Loucy (cell line): ENCODE measurements at regions not wholly inside any gene's neighbourhood (a gene's known extent, or its start where the extent isn't known, plus 50 kb on each side); places are given as distances from the start of the nearest gene placed in this dataset.

ENCODE experiments used
- H2AFZ ChIP-seq: fragments of 200-600 bp; sonication (generic); 2 replicates; pipeline ENCODE4 v1.6.0; 2016; ENCODE audit warnings: antibody characterized with exemption, mild to moderate bottlenecking, low read length, moderate library complexity
- H3F3A ChIP-seq: fragments of 200-600 bp; 2 replicates; pipeline ENCODE4 v1.6.0; 2016; ENCODE audit warnings: antibody characterized with exemption, low read depth, mild to moderate bottlenecking
- H3K27me3 ChIP-seq: fragments of 200-600 bp; sonication (generic); 2 replicates; pipeline ENCODE4 v1.6.1; 2014; ENCODE audit warnings: low read length, mild to moderate bottlenecking; ENCODE audit not compliant: insufficient read depth, poor library complexity, severe bottlenecking
- H3K36me3 ChIP-seq: fragments of 200-600 bp; sonication (generic); 2 replicates; pipeline ENCODE4 v1.6.1; 2016; ENCODE audit warnings: low read length; ENCODE audit not compliant: insufficient read depth
- H3K4me1 ChIP-seq: fragments of 200-600 bp; sonication (generic); 2 replicates; pipeline ENCODE4 v1.5.1; 2014; ENCODE audit warnings: low read length, mild to moderate bottlenecking; ENCODE audit not compliant: insufficient read depth, poor library complexity, severe bottlenecking
- H3K4me2 ChIP-seq: fragments of 200-600 bp; sonication (generic); 2 replicates; pipeline ENCODE4 v1.6.0; 2014; ENCODE audit warnings: antibody characterized with exemption, low read length, low read depth, mild to moderate bottlenecking; ENCODE audit not compliant: poor library complexity, severe bottlenecking
- H3K4me3 ChIP-seq: fragments of 200-600 bp; sonication (generic); 2 replicates; pipeline ENCODE4 v1.5.1; 2014; ENCODE audit warnings: low read length, mild to moderate bottlenecking, mixed read lengths; ENCODE audit not compliant: poor library complexity, severe bottlenecking
- H3K79me2 ChIP-seq: fragments of 200-600 bp; sonication (generic); 2 replicates; pipeline ENCODE4 v1.6.1; 2014; ENCODE audit warnings: low read length; ENCODE audit not compliant: insufficient read depth
- H3K9ac ChIP-seq: fragments of 200-600 bp; sonication (generic); 2 replicates; pipeline ENCODE4 v1.6.0; 2014; ENCODE audit warnings: mild to moderate bottlenecking, low read depth, low read length, moderate library complexity; ENCODE audit not compliant: poor library complexity, severe bottlenecking
- H3K9me2 ChIP-seq: fragments of 200-600 bp; sonication (generic); replicated peaks from 2 replicates; pipeline ENCODE4 v1.6.1; 2016; ENCODE audit warnings: low read depth, low read length, mixed read lengths
- H3K9me3 ChIP-seq: fragments of 200-600 bp; sonication (generic); 2 replicates; pipeline ENCODE4 v1.6.1; 2014; ENCODE audit warnings: mild to moderate bottlenecking, antibody characterized with exemption, low read length, low read depth; ENCODE audit not compliant: insufficient read depth
- H4K20me1 ChIP-seq: fragments of 200-600 bp; sonication (generic); 2 replicates; pipeline ENCODE4 v1.6.0; 2014; ENCODE audit warnings: antibody characterized with exemption, low read length, mild to moderate bottlenecking; ENCODE audit not compliant: insufficient read depth, poor library complexity, severe bottlenecking
- EZH2phosphoT487 ChIP-seq: fragments of 200-600 bp; IDR thresholded peaks from 2 replicates; pipeline ENCODE4 v1.6.1; 2018; ENCODE audit warnings: antibody characterized with exemption, mild to moderate bottlenecking, moderate library complexity, borderline replicate concordance
- TF ChIP-seq, protein P1 (sequence below): fragments of 200-600 bp; sonication (generic); conservative IDR thresholded peaks from 2 replicates; pipeline ENCODE4 v1.5.1; 2014; ENCODE audit warnings: mild to moderate bottlenecking, antibody characterized with exemption, low read length

DNA sequence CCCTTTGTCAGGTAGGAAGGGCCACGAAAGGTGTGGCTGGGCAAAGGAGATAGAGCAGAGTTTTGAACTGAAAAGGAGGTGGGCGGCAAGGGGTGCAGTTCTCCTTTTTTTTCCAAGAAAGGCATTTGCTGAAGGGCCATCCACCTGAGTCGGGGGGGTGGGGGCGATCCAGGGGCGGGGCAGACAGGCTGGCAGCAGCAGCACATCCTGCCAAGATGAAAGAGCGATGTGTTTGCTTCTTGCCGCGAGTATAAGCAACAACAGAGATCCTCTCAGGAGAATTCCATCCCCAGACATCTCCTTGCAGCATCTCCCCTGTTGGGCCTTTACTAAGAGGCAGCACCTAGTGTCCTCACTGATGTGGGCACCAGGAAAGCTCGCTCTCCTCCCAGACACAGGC lies 516.5 kb downstream of the CD83 start:
- no peaks in the 10 kb centered on the region for H3K9me3 ChIP-seq
- no peak overlapping the region for H2AFZ ChIP-seq
- no peaks in the 10 kb centered on the region for H3K27me3 ChIP-seq
- H3F3A ChIP-seq: no peaks in the 10 kb centered on the region
- no peak overlapping the region for H3K4me3 ChIP-seq
- peaks cover 36% of the 10 kb centered on the region for H3K4me1 ChIP-seq
- no peaks in the 10 kb centered on the region for H3K79me2 ChIP-seq
- no peak for TF ChIP-seq EZH2phosphoT487
- TF ChIP-seq, protein P1, sequence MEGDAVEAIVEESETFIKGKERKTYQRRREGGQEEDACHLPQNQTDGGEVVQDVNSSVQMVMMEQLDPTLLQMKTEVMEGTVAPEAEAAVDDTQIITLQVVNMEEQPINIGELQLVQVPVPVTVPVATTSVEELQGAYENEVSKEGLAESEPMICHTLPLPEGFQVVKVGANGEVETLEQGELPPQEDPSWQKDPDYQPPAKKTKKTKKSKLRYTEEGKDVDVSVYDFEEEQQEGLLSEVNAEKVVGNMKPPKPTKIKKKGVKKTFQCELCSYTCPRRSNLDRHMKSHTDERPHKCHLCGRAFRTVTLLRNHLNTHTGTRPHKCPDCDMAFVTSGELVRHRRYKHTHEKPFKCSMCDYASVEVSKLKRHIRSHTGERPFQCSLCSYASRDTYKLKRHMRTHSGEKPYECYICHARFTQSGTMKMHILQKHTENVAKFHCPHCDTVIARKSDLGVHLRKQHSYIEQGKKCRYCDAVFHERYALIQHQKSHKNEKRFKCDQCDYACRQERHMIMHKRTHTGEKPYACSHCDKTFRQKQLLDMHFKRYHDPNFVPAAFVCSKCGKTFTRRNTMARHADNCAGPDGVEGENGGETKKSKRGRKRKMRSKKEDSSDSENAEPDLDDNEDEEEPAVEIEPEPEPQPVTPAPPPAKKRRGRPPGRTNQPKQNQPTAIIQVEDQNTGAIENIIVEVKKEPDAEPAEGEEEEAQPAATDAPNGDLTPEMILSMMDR: no peak
- no peaks in the 10 kb centered on the region for H3K36me3 ChIP-seq
- no peaks in the 10 kb centered on the region for H4K20me1 ChIP-seq
- peak overlapping the region; percentile 23 for H3K9ac ChIP-seq
- no peak overlapping the region for H3K4me2 ChIP-seq
- H3K9me2 ChIP-seq: no peaks in the 10 kb centered on the region

DNA sequence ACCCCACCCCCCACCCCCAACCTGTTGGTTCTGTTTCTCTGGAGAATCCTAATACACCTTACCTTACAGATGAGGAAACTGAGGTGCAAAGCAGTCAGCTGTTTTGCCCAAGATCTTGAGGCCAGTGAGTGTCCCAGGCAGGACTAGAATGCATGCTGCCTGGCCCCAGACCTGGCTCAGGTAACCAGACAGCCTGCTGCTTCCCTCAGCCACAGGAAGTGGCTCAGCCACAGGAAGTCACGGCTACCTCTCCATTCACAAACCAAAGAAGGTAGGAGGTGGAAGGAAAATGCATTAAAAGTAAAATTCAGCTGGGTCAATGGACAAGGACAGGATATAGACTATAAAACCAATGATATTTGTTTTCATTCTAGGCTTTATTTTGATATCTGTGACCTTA lies 517.6 kb downstream of the CD83 start:
- Histone ChIP-seq H3K4me1 (peaks cover 47% of the 10 kb centered on the region), H3K27me3 (no peaks in the 10 kb centered on the region), H3K79me2 (no peaks in the 10 kb centered on the region), H3K4me2 (peak overlapping the region; percentile 73), H3K4me3 (peak overlapping the region; percentile 29), H3K9ac (peak overlapping the region; percentile 23), H2AFZ (no peak overlapping the region), H3K9me3 (no peaks in the 10 kb centered on the region), H3K36me3 (no peaks in the 10 kb centered on the region), H4K20me1 (no peaks in the 10 kb centered on the region), H3K9me2 (no peaks in the 10 kb centered on the region), H3F3A (no peaks in the 10 kb centered on the region)
- no peak for TF ChIP-seq EZH2phosphoT487

DNA sequence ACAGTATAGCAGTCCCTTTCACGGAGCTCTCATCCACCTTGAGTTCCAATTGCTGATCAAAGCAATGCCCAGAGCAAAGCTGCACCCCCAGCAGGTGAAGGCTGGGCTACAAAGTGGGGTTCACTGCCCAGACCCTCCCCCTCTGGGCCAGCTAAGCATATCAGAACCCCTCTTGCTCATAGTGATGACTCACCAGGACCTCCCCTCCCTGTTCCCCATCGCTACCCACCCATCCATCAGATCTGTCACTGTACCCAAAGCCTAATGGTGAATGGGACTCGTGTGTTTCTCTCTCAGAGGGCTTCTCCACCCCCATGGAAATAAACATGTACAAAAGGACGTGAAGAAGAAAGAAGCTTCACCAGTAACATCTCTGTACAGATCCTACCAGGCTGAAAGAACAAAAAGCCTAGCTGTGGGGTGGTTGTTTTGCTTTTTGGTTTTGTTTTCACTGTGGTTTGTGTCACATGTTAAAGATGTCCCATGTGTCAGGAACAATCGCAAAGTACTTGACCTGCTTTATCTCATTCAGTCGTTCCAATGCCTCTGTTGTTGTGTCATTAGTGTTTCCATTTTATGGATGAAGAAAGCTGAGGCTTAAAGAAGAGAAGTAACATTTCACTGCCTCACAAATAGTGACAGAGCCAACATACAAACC lies 518.5 kb downstream of the CD83 start:
- peak overlapping the region; percentile 73 for H3K4me2 ChIP-seq
- no peaks in the 10 kb centered on the region for H4K20me1 ChIP-seq
- no peaks in the 10 kb centered on the region for H3F3A ChIP-seq
- H3K27me3 ChIP-seq: no peaks in the 10 kb centered on the region
- no peaks in the 10 kb centered on the region for H3K9me3 ChIP-seq
- TF ChIP-seq EZH2phosphoT487: no peak
- TF ChIP-seq, protein P1: no peak
- H2AFZ ChIP-seq: 0 out of 2 replicates have a peak overlapping the region, but pooled peaks have one; percentile 16
- H3K9me2 ChIP-seq: no peaks in the 10 kb centered on the region
- no peaks in the 10 kb centered on the region for H3K36me3 ChIP-seq
- H3K4me1 ChIP-seq: peaks cover 56% of the 10 kb centered on the region
- peak overlapping the region; percentile 23 for H3K9ac ChIP-seq
- H3K4me3 ChIP-seq: peak overlapping the region; percentile 29
- no peaks in the 10 kb centered on the region for H3K79me2 ChIP-seq

DNA sequence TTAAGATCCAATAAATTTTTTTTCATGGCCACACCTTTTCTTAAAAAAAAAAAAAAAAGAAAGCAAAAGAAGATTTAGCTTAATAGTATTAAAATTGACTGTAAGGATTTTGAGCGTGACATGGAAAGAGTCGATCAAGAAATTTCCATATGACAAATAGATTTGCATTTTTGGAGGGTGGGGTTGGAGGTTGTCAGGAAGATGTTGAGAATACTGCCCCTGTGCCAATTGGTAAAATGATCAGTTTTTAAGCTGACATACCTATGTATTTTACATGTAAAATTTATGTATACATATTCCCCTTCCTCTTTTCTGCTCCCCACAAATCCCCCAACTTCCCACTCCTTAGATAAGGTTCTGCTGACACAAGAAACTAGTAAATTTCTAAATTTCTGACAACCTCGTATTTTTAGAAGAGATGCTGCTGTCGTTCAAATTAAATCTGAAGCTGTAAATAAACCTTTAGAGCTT lies 520.9 kb downstream of the CD83 start:
- Histone ChIP-seq H3K4me2 (no peak overlapping the region), H2AFZ (no peak overlapping the region), H3K36me3 (no peaks in the 10 kb centered on the region), H3K9me2 (no peaks in the 10 kb centered on the region), H3F3A (no peaks in the 10 kb centered on the region), H3K4me3 (no peak overlapping the region), H3K9ac (no peak overlapping the region), H3K4me1 (peaks cover 77% of the 10 kb centered on the region), H3K79me2 (no peaks in the 10 kb centered on the region), H3K9me3 (no peaks in the 10 kb centered on the region), H3K27me3 (no peaks in the 10 kb centered on the region), H4K20me1 (no peaks in the 10 kb centered on the region)
- TF ChIP-seq, protein P1: no peak
- no peak for TF ChIP-seq EZH2phosphoT487
